Erythroblast (primary cell): ENCODE measurements at regions not wholly inside any gene's neighbourhood (a gene's known extent, or its start where the extent isn't known, plus 50 kb on each side); places are given as distances from the start of the nearest gene placed in this dataset.

Experiments
- GATA1 ChIP-seq: IDR thresholded peaks from 2 replicates; pipeline ENCODE4 v1.6.1; 2011; ENCODE audit warnings: low read depth, mild to moderate bottlenecking, control low read depth, low read length, moderate library complexity
- POLR2A ChIP-seq: IDR thresholded peaks from 2 replicates; pipeline ENCODE4 v1.6.1; 2011; ENCODE audit warnings: mild to moderate bottlenecking, low read length

GRCh38 chr5:26193626-26194025, 844.8 kb downstream of the CDH9 start:
- no peak for TF ChIP-seq POLR2A
- no peak for TF ChIP-seq GATA1
